NT2/D1 (cell line): ENCODE measurements at regions not wholly inside any gene's neighbourhood (a gene's known extent, or its start where the extent isn't known, plus 50 kb on each side); places are given as distances from the start of the nearest gene placed in this dataset.

ENCODE experiments used
- DNase-seq: peaks from one replicate; pipeline ENCODE4 v3.0.0-alpha.2; 2011; ENCODE audit warnings: low read depth, low spot score
- H3K27me3 ChIP-seq: 2 replicates; pipeline ENCODE4 v1.6.0; 2011; ENCODE audit warnings: mild to moderate bottlenecking; ENCODE audit not compliant: insufficient read length, insufficient read depth
- H3K36me3 ChIP-seq: 2 replicates; pipeline ENCODE4 v1.6.1; 2011; ENCODE audit warnings: mild to moderate bottlenecking, low read length, mixed read lengths; ENCODE audit not compliant: insufficient read depth, insufficient read length
- H3K4me1 ChIP-seq: 2 replicates; pipeline ENCODE4 v1.5.1; 2011; ENCODE audit not compliant: insufficient read depth, insufficient read length
- H3K4me3 ChIP-seq: 2 replicates; pipeline ENCODE4 v1.5.1; 2011; ENCODE audit warnings: low read depth; ENCODE audit not compliant: insufficient read length
- H3K9ac ChIP-seq: 2 replicates; pipeline ENCODE4 v1.6.0; 2011; ENCODE audit warnings: low read depth; ENCODE audit not compliant: insufficient read length
- H3K9me3 ChIP-seq: 2 replicates; pipeline ENCODE4 v1.5.1; 2011; ENCODE audit warnings: mild to moderate bottlenecking, low read length; ENCODE audit not compliant: insufficient read depth
- SUZ12 ChIP-seq: IDR thresholded peaks from 2 replicates; pipeline ENCODE4 v1.6.1; 2011; ENCODE audit not compliant: insufficient read length, insufficient read depth; ENCODE audit errors: extremely low read depth
- YY1 ChIP-seq: IDR thresholded peaks from 2 replicates; pipeline ENCODE4 v1.6.1; 2011; ENCODE audit not compliant: insufficient read length, insufficient read depth
- ZNF274 ChIP-seq: IDR thresholded peaks from 2 replicates; pipeline ENCODE4 v1.6.1; 2011; ENCODE audit warnings: mild to moderate bottlenecking, low read depth, low read length

DNA sequence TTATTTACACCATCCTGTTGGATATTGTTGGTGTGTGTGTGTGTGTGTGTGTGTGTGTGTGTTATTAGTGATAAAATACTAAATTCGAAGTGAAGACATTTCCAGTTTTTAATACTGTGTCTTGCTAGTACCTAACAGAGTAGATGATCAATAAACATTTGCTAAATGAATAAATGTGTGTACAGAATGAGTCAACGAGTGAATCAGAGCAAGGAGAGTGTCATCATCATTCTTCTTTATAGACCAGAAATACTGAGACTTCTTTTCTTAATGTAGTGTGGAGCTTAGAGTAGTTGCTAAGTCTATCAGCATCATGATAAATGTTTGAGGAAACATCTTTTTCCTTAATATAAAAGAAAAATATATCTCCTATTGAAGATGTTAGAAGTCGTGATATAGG lies 169.7 kb upstream of the SATB2 start:
- no peak overlapping the region for H3K4me3 ChIP-seq
- no peak for DNase-seq

DNA sequence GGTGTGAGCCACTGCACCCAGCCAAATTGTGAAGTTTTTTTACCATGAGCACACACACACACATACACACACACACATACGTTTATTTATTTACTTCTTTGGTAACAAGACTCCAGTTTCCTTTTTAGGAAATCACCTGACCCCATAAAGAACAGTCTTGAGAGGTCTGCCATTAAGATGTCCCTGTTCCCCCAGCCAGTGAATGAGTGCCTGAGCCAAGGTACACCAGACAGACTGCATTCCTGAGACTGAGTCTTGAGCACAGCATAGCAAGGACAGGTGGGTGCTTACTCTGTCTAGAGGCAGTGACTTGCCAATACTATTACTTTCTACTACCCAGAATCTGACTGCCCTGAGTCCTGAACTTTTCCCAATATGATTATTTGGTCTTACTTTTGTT lies 167.2 kb upstream of the SATB2 start:
- TF ChIP-seq SUZ12 (no peak), ZNF274 (no peak), YY1 (no peak)
- no peak overlapping the region for H3K9ac ChIP-seq
- peaks cover 3% of the 10 kb centered on the region for H3K4me1 ChIP-seq
- H3K4me3 ChIP-seq: no peak overlapping the region
- no peaks in the 10 kb centered on the region for H3K27me3 ChIP-seq
- H3K9me3 ChIP-seq: no peaks in the 10 kb centered on the region
- no peak for DNase-seq
- no peaks in the 10 kb centered on the region for H3K36me3 ChIP-seq

More for the DNA sequence above, 169.7 kb upstream of the SATB2 start:
- no peaks in the 10 kb centered on the region for H3K27me3 ChIP-seq
- TF ChIP-seq SUZ12 (no peak), YY1 (no peak), ZNF274 (no peak)
- peaks cover 3% of the 10 kb centered on the region for H3K4me1 ChIP-seq
- no peaks in the 10 kb centered on the region for H3K9me3 ChIP-seq
- no peak overlapping the region for H3K9ac ChIP-seq
- H3K36me3 ChIP-seq: no peaks in the 10 kb centered on the region

DNA sequence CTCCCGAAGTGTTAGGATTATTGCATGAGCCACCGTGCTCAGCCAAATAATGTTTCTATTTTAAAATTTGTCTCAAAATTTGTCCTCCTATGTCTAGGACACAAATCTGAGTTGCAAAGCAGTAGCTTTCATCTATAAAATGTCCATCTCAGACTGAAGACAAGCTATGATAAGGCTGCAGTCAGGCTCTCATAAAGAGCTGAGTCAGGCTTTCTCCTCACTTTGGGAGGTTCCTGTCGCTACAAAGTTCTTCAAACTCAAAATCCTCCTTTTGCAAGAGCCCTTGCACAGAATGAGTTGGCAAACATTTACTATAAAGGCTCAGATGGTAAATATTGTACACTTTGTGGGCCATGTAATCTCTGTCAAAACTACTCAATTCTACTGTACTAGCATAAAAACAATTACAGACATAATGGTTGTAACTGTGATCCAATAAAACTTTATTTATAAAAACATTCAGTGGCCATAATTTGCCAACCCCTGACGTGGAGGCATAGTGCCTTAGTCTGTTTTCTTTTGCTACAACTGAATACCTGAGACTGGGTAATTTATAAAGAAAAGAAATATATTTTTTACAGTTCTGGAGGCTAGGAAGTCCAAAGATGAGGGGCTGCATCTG lies 154.9 kb upstream of the SATB2 start:
- Histone ChIP-seq H3K4me1 (no peaks in the 10 kb centered on the region), H3K36me3 (no peaks in the 10 kb centered on the region), H3K4me3 (no peak overlapping the region), H3K9ac (no peak overlapping the region), H3K9me3 (no peaks in the 10 kb centered on the region), H3K27me3 (no peaks in the 10 kb centered on the region)
- DNase-seq: no peak
- TF ChIP-seq YY1 (no peak), SUZ12 (no peak), ZNF274 (no peak)

DNA sequence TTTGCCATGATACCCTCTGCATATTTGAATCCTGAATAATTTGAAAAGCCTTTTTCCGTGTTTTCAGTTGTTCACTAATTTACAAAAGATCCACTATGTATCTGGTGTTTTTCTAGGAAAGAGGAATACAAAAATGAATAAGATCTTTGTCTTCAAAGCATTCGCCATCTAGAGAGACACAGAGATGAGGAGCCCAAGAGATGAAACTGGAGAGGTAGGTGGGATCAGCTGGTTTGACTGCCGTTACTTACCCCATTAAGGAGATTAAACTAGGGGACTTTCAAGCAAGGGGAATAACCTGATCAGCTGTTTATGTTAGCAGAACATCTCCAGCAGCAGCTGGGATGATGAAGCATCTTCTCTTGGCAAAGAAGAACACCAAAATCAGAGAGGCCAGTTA lies 150.2 kb upstream of the SATB2 start:
- Histone ChIP-seq H3K27me3 (no peaks in the 10 kb centered on the region), H3K4me1 (no peaks in the 10 kb centered on the region), H3K9me3 (no peaks in the 10 kb centered on the region), H3K4me3 (no peak overlapping the region), H3K36me3 (no peaks in the 10 kb centered on the region), H3K9ac (no peak overlapping the region)
- TF ChIP-seq ZNF274 (no peak), YY1 (no peak), SUZ12 (no peak)
- DNase-seq: no peak

DNA sequence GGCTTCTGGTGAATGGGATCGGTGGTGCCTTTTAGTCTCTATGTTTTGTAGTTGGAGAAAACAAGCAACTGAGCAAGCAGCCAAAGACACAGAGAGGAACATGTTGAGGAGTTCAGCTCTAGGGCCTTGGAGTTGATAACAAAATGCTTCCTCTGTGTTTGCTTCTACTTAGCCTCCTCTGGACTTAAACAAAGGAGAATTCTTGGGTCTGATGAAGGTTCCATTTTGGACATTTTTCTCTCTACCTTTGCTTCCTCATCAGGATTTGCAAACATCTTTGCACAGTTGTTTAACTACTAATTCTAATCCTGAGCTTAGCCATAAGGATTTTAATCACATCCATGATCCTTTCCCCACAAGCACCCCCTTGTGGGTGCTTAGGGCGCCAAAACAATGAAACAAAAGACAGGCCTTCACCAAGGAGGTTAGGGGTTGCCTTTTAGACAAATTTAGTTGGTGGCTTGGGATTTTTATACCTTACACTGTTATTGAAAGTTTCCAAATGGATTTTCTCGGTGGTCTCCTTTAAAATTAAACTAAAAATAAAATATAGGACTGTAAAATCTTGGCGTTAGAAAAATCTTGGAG lies 148.5 kb upstream of the SATB2 start:
- Histone ChIP-seq H3K9ac (no peak overlapping the region), H3K27me3 (no peaks in the 10 kb centered on the region), H3K9me3 (no peaks in the 10 kb centered on the region), H3K4me1 (no peaks in the 10 kb centered on the region), H3K36me3 (no peaks in the 10 kb centered on the region), H3K4me3 (no peak overlapping the region)
- TF ChIP-seq YY1 (no peak), SUZ12 (no peak), ZNF274 (no peak)
- no peak for DNase-seq

DNA sequence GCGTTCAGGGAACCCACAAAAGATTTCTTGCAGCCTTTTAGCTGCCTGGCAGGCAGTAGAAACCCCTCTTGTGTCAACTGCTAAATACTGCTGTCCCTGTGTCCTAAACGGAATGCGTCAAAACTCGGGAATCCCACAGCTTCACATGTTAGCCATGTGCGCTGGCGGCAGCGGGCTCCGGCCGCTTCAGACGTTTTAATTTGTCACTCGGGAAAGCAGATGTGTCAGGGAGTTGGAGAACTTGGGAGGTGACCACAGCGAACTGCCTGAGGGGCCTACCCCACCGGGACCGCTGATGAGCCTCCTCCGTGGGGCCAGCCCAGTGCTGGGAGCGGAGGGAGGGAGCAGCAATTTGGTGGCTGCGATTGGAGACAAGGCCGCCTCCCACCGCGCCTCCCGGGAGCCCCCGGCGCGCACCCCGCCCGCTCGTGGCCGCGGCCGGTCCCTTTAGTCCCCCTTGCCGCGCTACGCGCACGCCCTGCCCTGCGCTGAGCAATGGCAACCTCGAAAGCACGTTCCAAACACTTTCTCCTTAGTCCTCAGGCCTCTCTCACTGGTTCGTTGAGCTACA lies 146.1 kb upstream of the SATB2 start:
- Histone ChIP-seq H3K4me1 (no peaks in the 10 kb centered on the region), H3K9ac (no peak overlapping the region), H3K4me3 (no peak overlapping the region), H3K9me3 (no peaks in the 10 kb centered on the region), H3K36me3 (no peaks in the 10 kb centered on the region), H3K27me3 (no peaks in the 10 kb centered on the region)
- DNase-seq: no peak
- TF ChIP-seq SUZ12 (no peak), YY1 (no peak), ZNF274 (no peak)

DNA sequence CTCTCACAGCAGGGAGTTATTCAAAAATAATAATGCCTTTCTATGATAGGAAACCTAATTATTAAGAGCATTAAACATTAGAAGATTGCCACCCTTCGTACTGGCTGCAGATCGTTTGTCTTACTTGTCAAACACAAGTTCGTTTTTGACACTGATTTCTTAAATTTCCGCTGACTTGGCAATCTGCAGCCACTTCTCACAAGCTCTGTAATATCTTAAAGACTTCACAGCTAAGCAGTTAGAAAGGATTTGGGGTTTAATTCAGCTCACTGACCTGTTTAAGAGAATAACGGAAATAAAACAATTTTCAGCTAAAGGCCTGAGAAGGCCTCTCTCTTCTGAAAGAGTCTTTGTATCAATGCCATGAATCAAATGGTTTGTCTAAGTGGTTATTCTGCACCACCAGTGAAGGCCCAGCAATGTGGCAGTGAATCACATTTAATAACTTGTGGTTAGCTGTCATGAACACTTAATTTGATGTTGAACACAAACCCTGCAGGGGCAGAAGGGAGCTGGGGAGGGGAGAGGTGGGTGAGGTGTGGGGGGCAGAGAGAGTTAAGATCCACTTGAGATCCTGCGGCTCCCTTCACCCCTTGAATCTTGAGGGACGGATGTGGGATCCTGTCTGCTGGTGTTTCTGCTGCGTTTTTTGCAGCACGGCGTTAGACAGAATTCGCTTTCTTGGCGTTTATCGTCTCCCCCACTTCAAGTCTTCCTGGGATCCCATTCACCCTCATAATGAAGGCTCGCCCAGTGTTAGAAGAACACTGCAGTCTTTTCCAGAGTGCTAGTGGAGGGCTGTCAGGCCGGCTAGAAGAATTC lies 145.4 kb upstream of the SATB2 start:
- H3K9me3 ChIP-seq: no peaks in the 10 kb centered on the region
- H3K27me3 ChIP-seq: no peaks in the 10 kb centered on the region
- H3K4me1 ChIP-seq: no peaks in the 10 kb centered on the region
- no peak overlapping the region for H3K9ac ChIP-seq
- no peak overlapping the region for H3K4me3 ChIP-seq
- DNase-seq: no peak
- TF ChIP-seq SUZ12 (no peak), YY1 (no peak), ZNF274 (no peak)
- no peaks in the 10 kb centered on the region for H3K36me3 ChIP-seq
